NCI-H2081 treated with DMSO at 0.1 percent for 48 hours (cell line): ENCODE measurements at regions not wholly inside any gene's neighbourhood (a gene's known extent, or its start where the extent isn't known, plus 50 kb on each side); places are given as distances from the start of the nearest gene placed in this dataset.
A peak's percentile ranks its signal among the peaks of the same experiment; 100 is the strongest.

Experiments
- DNase-seq: peaks from one replicate; lab custom pipeline; 2025; lab: John Stamatoyannopoulos, UW

DNA sequence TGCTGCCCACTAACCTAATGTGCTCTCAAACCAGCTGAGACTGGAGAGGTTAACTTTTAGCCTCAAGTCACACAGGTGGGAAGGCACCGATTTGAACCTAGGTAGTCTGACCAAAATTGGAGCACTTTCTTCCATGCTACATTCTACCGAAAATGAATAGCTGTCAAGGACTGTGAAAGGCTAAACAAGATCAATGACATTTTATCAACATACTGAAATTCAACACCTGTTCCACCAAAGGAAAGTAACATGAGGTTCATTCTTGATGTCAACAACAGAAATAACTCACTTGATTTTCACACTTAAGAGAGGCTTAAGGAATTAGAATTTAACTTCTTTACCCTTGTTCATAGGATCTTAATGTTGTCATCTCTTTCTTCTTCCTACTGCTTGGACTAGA lies 284.4 kb upstream of the MON1B start:
- no peak for DNase-seq

DNA sequence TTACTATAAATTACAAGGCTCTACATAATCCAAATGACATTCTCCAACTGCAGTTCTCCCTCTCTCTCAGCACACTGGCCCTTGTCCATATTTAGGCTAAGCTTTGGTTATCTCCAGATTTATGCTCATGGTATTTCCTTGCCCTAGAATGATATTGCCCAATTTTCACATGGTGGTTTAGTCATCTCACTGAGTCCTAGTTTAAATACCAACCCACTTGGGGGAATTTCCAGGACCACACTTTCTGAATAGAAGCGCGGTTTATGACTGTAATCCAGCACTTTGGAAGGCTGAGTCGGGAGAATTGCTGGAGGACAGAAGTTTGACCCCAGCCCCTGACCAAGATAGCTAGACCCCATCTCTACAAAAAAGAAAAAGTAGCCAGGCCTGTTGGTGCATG lies 280.1 kb upstream of the MON1B start:
- no peak for DNase-seq

- DNase-seq: no peak
Observed at GRCh38 chr16:76913046-76913445, 277.9 kb upstream of the MON1B start.

DNA sequence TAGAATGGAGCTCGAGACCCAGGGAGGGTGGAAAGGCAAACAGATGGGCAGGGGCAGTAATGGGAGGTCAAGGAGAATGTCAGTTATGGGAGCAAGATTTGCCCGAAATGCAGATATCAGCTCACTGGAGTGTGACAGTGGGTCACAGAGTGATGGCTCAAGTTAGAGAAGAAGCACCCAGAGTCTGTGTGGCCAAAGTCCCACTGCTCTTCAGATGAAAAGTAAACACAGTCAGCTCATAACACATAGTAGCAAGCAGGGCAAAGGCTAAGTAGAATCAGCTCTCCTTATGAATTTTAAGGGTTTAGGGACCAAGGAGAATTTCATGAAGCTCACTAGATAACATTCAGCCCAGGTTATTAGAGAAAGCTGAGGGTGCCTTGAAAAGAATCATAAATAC lies 264.9 kb upstream of the MON1B start:
- no peak for DNase-seq

DNA sequence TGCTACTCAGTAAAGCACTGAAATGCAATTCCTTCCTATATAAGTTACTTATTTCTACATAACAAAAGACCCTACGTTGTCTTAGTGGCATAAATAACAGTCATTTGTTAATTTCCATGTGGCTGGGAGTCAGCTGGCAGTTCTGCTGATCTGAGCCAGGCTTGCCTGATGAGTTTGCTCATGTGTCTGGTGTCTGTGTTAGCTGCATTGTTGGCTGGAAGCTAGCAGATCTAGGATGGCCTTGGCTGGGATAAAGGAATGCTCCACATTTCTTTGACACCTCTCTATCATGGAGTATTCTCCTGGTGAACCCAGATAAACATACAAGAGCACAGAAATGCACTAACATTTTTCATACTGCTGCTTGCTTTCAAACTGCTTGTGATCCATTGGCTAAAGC lies 264.4 kb upstream of the MON1B start:
- DNase-seq: no peak

DNA sequence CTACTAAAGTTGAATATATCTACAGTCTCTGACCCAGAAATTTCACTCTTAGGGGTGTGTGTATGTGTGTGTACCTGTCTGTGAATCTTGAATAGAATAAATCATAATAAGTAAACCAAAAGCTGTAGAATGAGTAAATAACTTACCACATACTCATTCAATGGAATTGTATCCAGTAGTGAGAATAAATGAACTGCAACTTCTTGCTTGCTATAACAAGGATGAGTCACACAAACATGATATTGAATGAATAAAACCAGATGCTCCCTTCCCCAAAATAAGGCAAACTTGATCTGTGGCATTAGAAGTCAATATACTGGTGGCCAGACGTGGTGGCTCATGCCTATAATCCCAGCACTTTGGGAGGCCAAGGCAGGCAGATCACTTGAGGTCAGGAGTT lies 259.8 kb upstream of the MON1B start:
- no peak for DNase-seq

GRCh38 chr16:76932541-76933211 lies 258.3 kb upstream of the MON1B start:
- DNase-seq: no peak

DNA sequence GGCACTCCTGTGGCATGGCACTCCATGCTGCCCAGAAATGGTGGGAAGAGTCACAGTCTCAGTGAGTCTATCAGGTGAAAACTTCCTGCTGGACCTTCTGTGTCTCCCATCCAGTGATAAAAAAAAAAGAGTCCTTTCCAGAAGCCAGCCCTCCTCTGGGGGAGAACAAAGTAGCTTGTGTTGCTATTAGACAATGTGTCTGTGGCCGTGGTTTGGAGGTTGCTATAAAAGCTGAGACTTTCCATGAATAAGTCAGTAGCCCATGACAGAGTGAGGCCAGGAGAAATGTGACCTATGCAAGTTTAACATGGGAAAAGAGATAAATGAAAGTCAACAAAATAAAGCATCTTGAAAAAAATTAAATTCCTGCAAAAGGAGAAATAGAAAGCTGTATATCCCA lies 250.7 kb upstream of the MON1B start:
- no peak for DNase-seq

GRCh38 chr16:76941113-76941512 lies 249.9 kb upstream of the MON1B start:
- no peak for DNase-seq

GRCh38 chr16:76942089-76942488 lies 248.9 kb upstream of the MON1B start:
- DNase-seq: no peak

DNA sequence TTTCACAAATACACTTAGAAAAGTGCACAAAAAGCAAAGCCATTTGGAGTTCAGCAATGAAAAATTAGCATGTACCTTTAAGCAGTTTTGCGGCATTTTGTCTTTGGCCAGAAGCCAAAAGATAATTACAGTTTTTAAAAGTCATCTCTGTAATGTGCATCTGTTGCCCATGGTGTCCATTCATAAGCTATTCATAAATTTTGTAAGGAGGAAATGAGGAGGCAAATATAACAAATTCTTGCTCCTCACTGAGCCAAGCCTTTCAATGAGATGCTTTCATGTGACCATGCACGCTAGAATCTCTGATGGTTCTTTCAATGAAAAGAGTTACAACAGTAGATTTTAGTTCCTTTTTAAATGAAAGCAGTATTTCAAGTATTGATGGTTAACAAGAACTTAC lies 247.1 kb upstream of the MON1B start:
- peak; percentile 37 for DNase-seq

- DNase-seq: no peak
Observed at GRCh38 chr16:76946879-76947278, 244.1 kb upstream of the MON1B start.

DNA sequence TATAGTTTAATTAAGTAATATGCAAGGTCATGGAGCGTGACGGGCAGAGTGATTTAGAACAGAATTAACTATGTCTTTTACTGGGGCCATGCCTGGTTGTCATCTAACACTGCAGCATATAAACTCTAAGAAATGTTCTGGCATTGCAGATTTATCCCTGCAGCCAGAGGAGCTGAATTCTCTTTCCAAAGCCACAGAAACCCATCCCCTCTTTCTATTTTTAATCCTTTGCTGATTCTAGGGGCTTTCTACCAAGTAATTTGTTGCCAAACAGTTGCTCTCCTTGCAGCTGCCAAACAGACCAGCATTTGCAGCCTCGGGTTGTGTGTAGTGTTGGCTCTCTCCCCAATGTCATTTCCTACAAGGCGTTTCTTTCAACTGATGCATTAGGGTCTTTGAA lies 243.2 kb upstream of the MON1B start:
- peak; percentile 14 for DNase-seq

GRCh38 chr16:76955629-76956028 lies 235.4 kb upstream of the MON1B start:
- no peak for DNase-seq

DNA sequence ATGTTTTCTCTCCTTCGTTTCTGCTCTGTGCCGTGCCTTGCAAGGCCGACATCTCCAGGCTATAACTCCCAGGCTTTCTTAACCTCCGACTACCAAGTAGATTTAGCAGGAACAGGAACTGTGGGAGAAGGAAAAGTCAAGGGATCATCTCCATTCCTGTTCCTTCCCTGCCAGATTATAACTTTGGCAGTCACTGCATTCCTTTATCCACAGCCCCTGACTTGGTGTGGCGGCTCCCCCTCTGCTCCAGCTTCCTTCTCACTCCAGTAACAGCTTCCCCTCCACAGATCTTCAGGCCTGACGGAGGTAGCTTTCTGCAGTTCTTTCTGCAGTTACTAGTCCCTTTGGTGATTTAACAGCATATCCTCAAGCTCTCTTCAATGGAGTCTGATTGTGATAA lies 234.6 kb upstream of the MON1B start:
- no peak for DNase-seq

DNA sequence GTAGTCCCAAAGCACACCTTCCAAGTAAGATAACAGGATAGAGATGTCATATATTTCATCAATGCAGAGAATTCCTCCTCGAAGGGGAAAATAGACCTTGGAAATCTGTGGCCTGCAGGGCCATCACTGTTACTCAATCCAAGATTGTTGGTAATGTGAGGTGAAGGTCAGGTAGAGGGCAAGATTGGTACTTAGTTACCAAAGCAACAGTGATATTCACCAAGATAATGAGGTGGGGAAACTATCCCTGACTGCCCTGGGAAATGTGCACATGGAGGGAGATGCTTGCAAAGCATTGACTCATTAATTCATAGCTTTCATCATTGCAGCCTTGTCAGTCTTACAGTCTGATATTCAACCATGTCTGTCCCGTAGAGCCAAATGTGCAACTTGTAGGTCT lies 234.1 kb upstream of the MON1B start:
- DNase-seq: no peak

- no peak for DNase-seq
Observed at GRCh38 chr16:76959166-76959565, 231.8 kb upstream of the MON1B start.

- DNase-seq: no peak
Observed at GRCh38 chr16:76963614-76964315, 227.2 kb upstream of the MON1B start.

DNA sequence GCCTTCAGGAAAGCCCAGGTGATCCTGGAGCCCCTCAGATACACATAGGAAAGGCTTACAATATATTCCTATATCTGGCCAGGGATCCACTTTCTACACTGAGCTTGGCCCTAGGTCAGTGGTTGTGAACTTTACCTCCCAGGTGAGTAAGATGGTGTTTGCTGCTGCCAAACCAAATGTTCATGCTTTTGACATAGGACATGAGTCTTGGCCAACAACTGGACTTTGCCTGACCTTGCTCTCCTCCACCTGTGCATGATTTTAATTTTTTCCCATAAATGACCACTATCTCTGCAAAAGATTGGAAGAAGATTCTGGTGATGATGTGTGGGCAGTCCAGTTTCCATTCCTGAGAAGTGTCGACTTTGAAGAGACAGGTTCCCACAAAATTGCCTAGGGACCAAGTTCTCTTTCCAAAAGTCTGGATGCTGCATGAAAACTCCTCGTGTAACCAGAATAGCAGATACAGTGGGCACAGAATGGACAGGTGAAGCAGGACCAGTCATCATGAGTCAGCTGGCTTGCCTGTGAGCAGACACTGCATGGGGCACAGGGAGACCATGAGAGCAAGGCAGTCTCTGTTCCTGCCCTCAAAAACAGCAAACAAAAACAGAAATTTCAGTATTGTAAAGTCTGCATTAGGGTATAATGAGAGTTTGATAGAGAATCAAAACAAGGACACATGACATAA lies 226.4 kb upstream of the MON1B start:
- no peak for DNase-seq

DNA sequence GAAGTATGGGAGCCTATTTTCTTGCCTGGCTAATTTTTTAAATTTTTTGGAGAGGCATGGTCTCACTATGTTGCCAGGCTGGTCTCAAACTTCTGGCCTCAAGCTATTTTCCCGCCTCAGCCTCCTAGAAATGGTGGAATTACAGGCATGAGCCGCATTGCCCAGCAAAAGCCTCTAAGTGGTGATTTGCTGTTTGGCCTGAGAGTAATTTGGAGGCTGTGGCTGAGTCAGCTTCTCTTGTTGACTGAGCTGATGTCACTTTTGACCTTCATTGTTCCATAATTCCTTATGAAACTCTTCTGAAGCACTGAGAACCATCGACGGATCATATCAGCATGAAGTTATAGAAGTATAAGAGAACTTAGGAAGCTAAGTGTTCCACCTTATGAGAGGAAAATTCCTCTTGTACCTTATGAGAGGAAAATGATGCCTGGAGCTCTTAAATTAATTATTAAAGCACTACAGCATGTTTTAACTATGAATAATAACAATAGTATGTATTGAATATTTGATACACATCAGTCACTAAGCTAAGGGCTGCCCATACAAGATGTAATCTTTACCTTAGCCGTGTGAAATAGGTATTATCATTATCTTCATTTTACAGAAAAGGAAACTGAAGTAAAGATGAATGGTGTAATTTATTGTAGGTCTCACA lies 220.8 kb upstream of the MON1B start:
- DNase-seq: no peak

DNA sequence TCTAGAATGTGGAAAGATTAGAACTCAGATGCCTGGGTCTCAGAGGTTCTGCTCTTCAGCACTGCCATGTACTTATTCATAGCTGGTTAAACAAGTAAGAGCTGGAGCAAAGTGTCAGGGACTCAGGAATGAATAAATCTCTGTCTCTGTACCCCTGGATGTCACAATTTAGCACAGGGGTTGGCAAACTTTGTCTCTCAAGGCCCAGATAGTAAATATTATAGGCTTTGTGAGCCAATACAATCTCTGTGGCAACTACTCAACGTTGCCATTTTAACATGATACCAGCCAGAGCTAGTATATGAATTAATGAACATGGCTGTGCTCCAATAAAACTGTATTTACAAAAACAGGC lies 220.3 kb upstream of the MON1B start:
- DNase-seq: no peak

DNA sequence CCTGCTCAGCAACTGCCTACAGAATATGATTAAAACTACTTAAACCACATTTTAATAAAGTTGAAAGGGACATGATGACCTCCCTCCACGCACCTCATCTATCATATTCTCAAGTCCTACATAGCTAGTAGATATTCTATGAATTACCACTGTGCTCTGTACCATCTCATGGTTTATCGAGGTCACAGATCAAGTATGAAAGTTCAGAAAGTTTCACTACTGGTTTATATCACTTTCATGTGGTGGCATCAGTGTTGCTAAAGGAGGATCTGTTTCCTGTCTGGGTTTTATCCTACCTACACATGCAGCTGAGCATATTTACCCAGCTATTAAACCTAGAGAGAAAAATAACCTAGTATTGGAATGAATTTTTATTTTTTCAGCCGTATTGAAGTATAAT lies 214.9 kb upstream of the MON1B start:
- DNase-seq: no peak

DNA sequence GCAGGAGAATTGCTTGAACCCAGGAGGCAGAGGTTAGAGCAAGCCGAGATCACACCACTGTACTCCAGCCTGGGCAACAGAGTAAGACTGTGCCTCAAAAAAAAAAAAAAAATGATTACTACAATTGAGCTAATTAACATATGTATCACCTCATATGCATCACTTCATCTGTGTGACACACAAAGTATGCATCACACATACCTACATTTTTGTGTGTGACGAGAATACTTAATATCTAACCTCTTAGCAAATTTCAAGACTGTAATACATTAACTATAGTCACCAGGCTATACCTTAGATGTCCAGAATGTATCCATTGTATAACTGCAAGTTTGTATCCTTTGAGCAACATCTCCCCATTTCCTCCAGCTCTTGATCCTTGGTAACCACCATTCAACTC lies 214.2 kb upstream of the MON1B start:
- no peak for DNase-seq
